Suprapubic skin (tissue), 3 donors: ENCODE measurements at regions not wholly inside any gene's neighbourhood (a gene's known extent, or its start where the extent isn't known, plus 50 kb on each side); places are given as distances from the start of the nearest gene placed in this dataset.

Experiments used
- CTCF ChIP-seq, 2 donors: fragments of 200-600 bp in 1 of 2; fragments of 450-650 bp in 1 of 2; sonication (generic) in 1 of 2; IDR thresholded peaks; one replicate each; pipeline ENCODE4 v1.5.1; 2016 to 2019; ENCODE audit warnings: antibody characterized with exemption in 2 of 2, mild to moderate bottlenecking in 1 of 2, moderate library complexity in 1 of 2
- EP300 ChIP-seq: sonication (generic); formaldehyde crosslinking; IDR thresholded peaks from one replicate; pipeline ENCODE4 v1.6.1; 2017; ENCODE audit warnings: antibody characterized with exemption

DNA sequence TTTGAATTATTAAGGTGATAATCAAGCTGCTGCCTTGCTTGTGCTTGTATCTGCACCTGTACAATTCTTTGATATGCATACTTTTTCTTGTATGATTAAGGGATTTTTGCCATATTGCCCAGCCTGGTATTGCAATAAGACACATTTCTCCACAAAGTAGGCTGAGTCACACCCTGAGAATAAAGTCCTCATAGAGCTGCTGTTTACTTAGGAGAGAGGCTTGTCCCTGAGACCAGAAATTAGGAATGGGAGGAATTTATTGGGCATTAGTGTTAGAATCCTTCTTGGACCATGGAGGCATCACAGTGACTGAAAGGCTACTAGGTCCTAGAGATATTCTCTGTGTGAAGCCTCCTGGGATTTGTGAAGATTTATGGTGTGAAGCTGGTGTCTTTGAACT lies 506.8 kb upstream of the FBXO33 start:
- TF ChIP-seq CTCF (IDR thresholded peaks at IDR 0.05) (no peak), EP300 (no peak)
